Islet of Langerhans (tissue), 1 donor: ENCODE measurements at regions not wholly inside any gene's neighbourhood (a gene's known extent, or its start where the extent isn't known, plus 50 kb on each side); places are given as distances from the start of the nearest gene placed in this dataset.

Experiments used
- FAIRE-seq: peaks from one replicate; lab custom pipeline; 2011; peaks lifted over from hg19 to GRCh38; lab: Jason Lieb, UNC

DNA sequence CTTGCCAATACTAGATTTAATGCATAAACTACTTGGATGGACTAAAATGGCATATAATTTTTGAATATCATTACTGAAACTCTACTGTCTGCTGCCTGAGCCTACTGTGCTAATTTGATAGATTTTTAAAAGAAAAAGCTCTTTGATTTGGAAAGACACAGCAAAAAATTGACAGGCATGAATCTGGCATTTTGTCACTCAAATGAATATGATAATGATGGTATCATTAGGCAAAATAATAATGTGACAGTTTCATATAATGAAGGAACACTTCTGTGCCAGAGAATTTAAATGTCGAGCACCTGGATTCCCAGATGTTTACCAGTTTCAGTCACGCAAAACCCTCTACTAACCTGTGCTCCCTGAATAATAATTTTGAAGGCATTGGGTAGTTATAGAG, 60.0 kb upstream of the SLC13A1 start:
- no peak for FAIRE-seq
